Jurkat, Clone E6-1 (cell line): ENCODE measurements at regions not wholly inside any gene's neighbourhood (a gene's known extent, or its start where the extent isn't known, plus 50 kb on each side); places are given as distances from the start of the nearest gene placed in this dataset.

Experiments
- DNase-seq: peaks from one replicate; pipeline ENCODE4 v3.0.0-alpha.2; 2011; ENCODE audit warnings: low read depth, low spot score
- H3K4me3 ChIP-seq: 2 replicates; pipeline ENCODE4 v1.5.1; 2011; ENCODE audit warnings: mild to moderate bottlenecking, low read length, control low read depth, moderate library complexity

GRCh38 chr18:25435149-25435782 lies 83.3 kb upstream of the ZNF521 start:
- H3K4me3 ChIP-seq, result no peak overlapping the region
- no peak for DNase-seq

GRCh38 chr18:25434745-25435144 lies 82.8 kb upstream of the ZNF521 start:
- DNase-seq, result no peak
- H3K4me3 ChIP-seq, result no peak overlapping the region

- H3K4me3 ChIP-seq, result no peak overlapping the region
- no peak for DNase-seq
Measured at GRCh38 chr18:25433590-25433989, 81.6 kb upstream of the ZNF521 start.

GRCh38 chr18:25425024-25425423 lies 73.1 kb upstream of the ZNF521 start:
- no peak for DNase-seq
- H3K4me3 ChIP-seq, result no peak overlapping the region

- DNase-seq, result no peak
- no peak overlapping the region for H3K4me3 ChIP-seq
Measured at GRCh38 chr18:25423760-25424159, 71.8 kb upstream of the ZNF521 start.

GRCh38 chr18:25423267-25423666 lies 71.3 kb upstream of the ZNF521 start:
- DNase-seq, result no peak
- no peak overlapping the region for H3K4me3 ChIP-seq

- DNase-seq, result no peak
- no peak overlapping the region for H3K4me3 ChIP-seq
Measured at GRCh38 chr18:25422230-25422629, 70.3 kb upstream of the ZNF521 start.

GRCh38 chr18:25420077-25420825 lies 68.3 kb upstream of the ZNF521 start:
- no peak overlapping the region for H3K4me3 ChIP-seq
- DNase-seq, result no peak

GRCh38 chr18:25416374-25416773 lies 64.4 kb upstream of the ZNF521 start:
- H3K4me3 ChIP-seq, result no peak overlapping the region
- DNase-seq, result no peak

- no peak for DNase-seq
- no peak overlapping the region for H3K4me3 ChIP-seq
Measured at GRCh38 chr18:25409971-25410370, 58.0 kb upstream of the ZNF521 start.

- H3K4me3 ChIP-seq, result no peak overlapping the region
- DNase-seq, result no peak
Measured at GRCh38 chr18:25408293-25408692, 56.3 kb upstream of the ZNF521 start.
